IMR-90 (cell line): ENCODE measurements at regions not wholly inside any gene's neighbourhood (a gene's known extent, or its start where the extent isn't known, plus 50 kb on each side); places are given as distances from the start of the nearest gene placed in this dataset.

Source experiments
- ATAC-seq: fragments of 200-7000 bp; cut with Tn5 transposase; 2 replicates; pipeline ENCODE4 v1.9.1; 2020; ENCODE audit warnings: low read depth, mild to moderate bottlenecking, moderate library complexity
- BruUV-seq: library from RNA; stranded (reverse); fragments of 400-500 nt; replicated peaks from 2 replicates; lab custom pipeline; 2021; lab: Mats Ljungman, UMichigan
- CTCF ChIA-PET: fragments of 300-600 bp; formaldehyde crosslinking; extraction: SDS; loops from one replicate; lab custom pipeline; 2021; ENCODE audit warnings: antibody characterized with exemption; lab: Yijun Ruan, JAX
- POLR2A ChIA-PET: fragments of 300-600 bp; sonication (Branson Sonifier 250); formaldehyde crosslinking; loops from one replicate; lab custom pipeline; 2022; ENCODE audit warnings: antibody characterized with exemption; ENCODE audit not compliant: unreplicated experiment; lab: Charles Lee
- DNase-seq: peaks from one replicate; pipeline ENCODE4 v3.0.0; 2013
- H2AFZ ChIP-seq: replicated peaks from 2 replicates; pipeline ENCODE3; 2013; ENCODE audit warnings: low read length, mild to moderate bottlenecking; ENCODE audit not compliant: poor library complexity
- H2AK5ac ChIP-seq: 2 replicates; pipeline ENCODE4 v1.6.1; 2013; ENCODE audit warnings: low read depth, low read length, inconsistent platforms
- H2AK9ac ChIP-seq: replicated peaks from 2 replicates; pipeline ENCODE3; 2013; ENCODE audit warnings: mild to moderate bottlenecking, low read depth, low read length, moderate library complexity; ENCODE audit not compliant: poor library complexity
- H2BK120ac ChIP-seq: 2 replicates; pipeline ENCODE4 v1.6.1; 2013; ENCODE audit warnings: low read depth, low read length, inconsistent platforms
- H2BK15ac ChIP-seq: 3 replicates; pipeline ENCODE4 v1.6.1; 2013; ENCODE audit warnings: low read depth, low read length, inconsistent platforms
- H2BK20ac ChIP-seq: 2 replicates; pipeline ENCODE4 v1.6.1; 2013; ENCODE audit warnings: low read depth, mild to moderate bottlenecking, inconsistent platforms, low read length, moderate library complexity
- H2BK5ac ChIP-seq: 2 replicates; pipeline ENCODE4 v1.6.1; 2013; ENCODE audit warnings: mild to moderate bottlenecking, low read depth, low read length, inconsistent platforms; ENCODE audit not compliant: poor library complexity, severe bottlenecking
- H3K14ac ChIP-seq: replicated peaks from 2 replicates; pipeline ENCODE4 v1.6.1; 2013; ENCODE audit warnings: low read depth, low read length, inconsistent platforms
- H3K18ac ChIP-seq: 2 replicates; pipeline ENCODE4 v1.6.1; 2013; ENCODE audit warnings: low read depth, low read length, control low read depth
- H3K23ac ChIP-seq: 2 replicates; pipeline ENCODE4 v1.6.1; 2013; ENCODE audit warnings: low read depth, low read length, inconsistent platforms
- H3K27ac ChIP-seq: 2 replicates; pipeline ENCODE4 v1.5.1; 2013; ENCODE audit warnings: mild to moderate bottlenecking, control low read depth, low read length; ENCODE audit not compliant: insufficient read depth
- H3K27me3 ChIP-seq: 2 replicates; pipeline ENCODE4 v1.6.1; 2013; ENCODE audit warnings: low read length; ENCODE audit not compliant: control insufficient read depth, insufficient read depth
- H3K36me3 ChIP-seq: 2 replicates; pipeline ENCODE4 v1.6.1; 2013; ENCODE audit warnings: low read length, mixed read lengths; ENCODE audit not compliant: control insufficient read depth, insufficient read depth
- H3K4ac ChIP-seq: 2 replicates; pipeline ENCODE4 v1.6.1; 2013; ENCODE audit warnings: low read depth, low read length, inconsistent platforms
- H3K4me1 ChIP-seq: 2 replicates; pipeline ENCODE4 v1.6.1; 2013; ENCODE audit warnings: low read length, mixed read lengths; ENCODE audit not compliant: control insufficient read depth, insufficient read depth
- H3K4me2 ChIP-seq: 2 replicates; pipeline ENCODE4 v1.6.1; 2013; ENCODE audit warnings: low read depth, mild to moderate bottlenecking, control low read depth, low read length, moderate library complexity
- H3K4me3 ChIP-seq: 2 replicates; pipeline ENCODE4 v1.5.1; 2013; ENCODE audit warnings: low read depth, mild to moderate bottlenecking, control low read depth, low read length, moderate library complexity; ENCODE audit not compliant: insufficient read depth
- H3K56ac ChIP-seq: 2 replicates; pipeline ENCODE4 v1.6.1; 2013; ENCODE audit warnings: low read length, inconsistent platforms; ENCODE audit not compliant: insufficient read depth; ENCODE audit errors: extremely low read depth
- H3K79me1 ChIP-seq, 2 experiments: 2 replicates each; pipeline ENCODE4 v1.6.1; 2013; ENCODE audit warnings: low read length in 2 of 2, inconsistent platforms in 1 of 2, low read depth in 1 of 2
- H3K9ac ChIP-seq: 2 replicates; pipeline ENCODE4 v1.6.1; 2013; ENCODE audit warnings: low read depth, low read length, control low read depth
- H3K9me1 ChIP-seq: 2 replicates; pipeline ENCODE4 v1.6.1; 2013; ENCODE audit warnings: low read length, inconsistent platforms; ENCODE audit not compliant: insufficient read depth
- H3K9me3 ChIP-seq: 2 replicates; pipeline ENCODE4 v1.6.1; 2013; ENCODE audit warnings: low read length; ENCODE audit not compliant: control insufficient read depth, insufficient read depth
- H4K20me1 ChIP-seq: 2 replicates; pipeline ENCODE4 v1.6.1; 2013; ENCODE audit warnings: low read length, inconsistent platforms; ENCODE audit not compliant: insufficient read depth
- H4K5ac ChIP-seq: 2 replicates; pipeline ENCODE4 v1.6.1; 2013; ENCODE audit warnings: mild to moderate bottlenecking, low read depth, low read length, control low read depth
- H4K8ac ChIP-seq, 2 experiments: 2 replicates each; pipeline ENCODE4 v1.6.1; 2013; ENCODE audit warnings: low read depth in 2 of 2, low read length in 2 of 2, control low read depth in 1 of 2, inconsistent platforms in 1 of 2
- H4K91ac ChIP-seq: 2 replicates; pipeline ENCODE4 v1.6.1; 2013; ENCODE audit warnings: low read depth, low read length, inconsistent platforms; ENCODE audit not compliant: insufficient read depth
- CHD1 ChIP-seq: IDR thresholded peaks from 2 replicates; pipeline ENCODE4 v1.6.1; 2012; ENCODE audit warnings: low read depth, low read length, improper control_type of control experiment
- POLR2A ChIP-seq: IDR thresholded peaks from 2 replicates; pipeline ENCODE4 v1.6.1; 2012; ENCODE audit warnings: mild to moderate bottlenecking, low read depth, low read length
- RAD21 ChIP-seq: IDR thresholded peaks from 2 replicates; pipeline ENCODE4 v1.6.1; 2012; ENCODE audit warnings: low read length, improper control_type of control experiment
- RFX5 ChIP-seq: IDR thresholded peaks from 2 replicates; pipeline ENCODE4 v1.8.0; 2012; ENCODE audit warnings: low read depth, mild to moderate bottlenecking, low read length, moderate library complexity
- WGBS, 2 experiments: methylation state at CpG; one replicate each; pipeline versions ENCODE4 v1.1.5 to v1.1.7; 2013; ENCODE audit warnings: missing lambda C conversion rate in 2 of 2; ENCODE audit not compliant: insufficient read length in 1 of 2; ENCODE audit errors: extremely low coverage in 2 of 2; 5-methylcytosine and 5-hydroxymethylcytosine counted together
- dilution Hi-C: fragments of 300-500 bp; cut with HindIII; formaldehyde crosslinking; loops from one replicate; pipeline ENCODE4 v1.14.3; 2018; ENCODE audit warnings: low sequenced_read_pairs; ENCODE audit not compliant: unreplicated experiment
- in situ Hi-C: fragments of 300-500 bp; cut with MboI; formaldehyde crosslinking; loops from 3 replicates; pipeline ENCODE4 v1.14.3; 2019; ENCODE audit warnings: low sequenced_read_pairs, inconsistent platforms, mixed read lengths
- intact Hi-C: fragments of 100-400 bp; cut with micrococcal nuclease; formaldehyde crosslinking; loops from 2 replicates; pipeline ENCODE4 v1.10.0; 2022

- no peak overlapping the region for H3K4me2 ChIP-seq
- no peak overlapping the region for H4K5ac ChIP-seq
- no peak overlapping the region for H3K14ac ChIP-seq
- DNase-seq, result no peak
- intact Hi-C loops, result no loop called here
- no peaks in the 10 kb centered on the region for H3K4me1 ChIP-seq
- H2AK5ac ChIP-seq, result no peak overlapping the region
- no peak overlapping the region for H2BK15ac ChIP-seq
- TF ChIP-seq RAD21 (no peak), POLR2A (no peak), RFX5 (no peak), CHD1 (no peak)
- H4K20me1 ChIP-seq, result no peaks in the 10 kb centered on the region
- no peak overlapping the region for H2BK20ac ChIP-seq
- no peak overlapping the region for H4K91ac ChIP-seq
- H3K18ac ChIP-seq, result no peak overlapping the region
- no peak overlapping the region for H2AK9ac ChIP-seq
- no peak for ATAC-seq
- H3K27me3 ChIP-seq, result peaks cover 2% of the 10 kb centered on the region; the same call in 1 of the 2 replicates
- dilution Hi-C loops, result no loop called here
- no peaks in the 10 kb centered on the region for H3K79me1 ChIP-seq
- no CpG with 5 or more reads among the region's 7 CpGs for WGBS, 2 experiments
- H3K9ac ChIP-seq, result no peak overlapping the region
- ChIA-PET CTCF (interaction anchor here (0.9 kb wide), 1 partner anchor 24 kb away, joined by 3 read pairs; no protein-coding TSS in a partner anchor), POLR2A (no interaction called here)
- no peak overlapping the region for H3K56ac ChIP-seq
- H3K4ac ChIP-seq, result no peak overlapping the region
- H2BK5ac ChIP-seq, result no peak overlapping the region
- no peak overlapping the region for H2BK120ac ChIP-seq
- H4K8ac ChIP-seq, result no peak overlapping the region
- 0 out of 2 replicates have a peak, but pooled peaks cover 2% of the 10 kb centered on the region for H3K9me3 ChIP-seq
- no TSS peak for BruUV-seq
- H3K4me3 ChIP-seq, result no peak overlapping the region
- H3K9me1 ChIP-seq, result no peaks in the 10 kb centered on the region
- H3K27ac ChIP-seq, result no peak overlapping the region
- H3K36me3 ChIP-seq, result no peaks in the 10 kb centered on the region
- in situ Hi-C loops, result no loop called here
- no peak overlapping the region for H2AFZ ChIP-seq
- H3K23ac ChIP-seq, result no peak overlapping the region
Observed at GRCh38 chr6:106772270-106773142, 143.1 kb downstream of the QRSL1 start.
